ENCODE measurements at regions not wholly inside any gene's neighbourhood (a gene's known extent, or its start where the extent isn't known, plus 50 kb on each side); places are given as distances from the start of the nearest gene placed in this dataset.

DNA sequence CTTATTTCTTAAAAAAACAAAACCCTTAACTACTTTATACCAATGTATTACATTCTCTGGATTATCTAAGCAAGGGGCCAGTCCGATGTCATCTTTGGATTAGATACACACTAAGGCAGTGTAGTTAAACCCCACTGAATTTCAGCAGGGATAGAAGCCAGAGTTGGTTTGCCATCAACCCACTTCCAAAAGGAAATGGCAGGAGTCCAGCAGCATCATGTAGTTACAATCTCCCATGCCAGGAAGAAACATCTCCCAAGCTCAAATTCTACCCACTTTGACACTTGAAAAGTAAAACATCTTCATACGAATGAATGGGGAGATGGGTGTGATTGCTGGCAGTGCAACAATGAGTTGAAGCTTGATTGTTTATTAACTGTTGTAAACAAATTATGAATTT, 203.5 kb upstream of the PLXNC1 start:
- no peaks in the 10 kb centered on the region for H3K27me3 ChIP-seq (ENCODE audit: insufficient read depth, low read length)
- no peaks in the 10 kb centered on the region for H4K20me1 ChIP-seq (ENCODE audit: insufficient read depth, low read length)
- no peaks in the 10 kb centered on the region for H3K9me3 ChIP-seq (ENCODE audit: low read length)
- no peaks in the 10 kb centered on the region for H3K4me1 ChIP-seq (ENCODE audit: insufficient read depth, low read length, severe bottlenecking)
- no peaks in the 10 kb centered on the region for H3K36me3 ChIP-seq (ENCODE audit: insufficient read depth, low read length)
- TF ChIP-seq, protein P1, sequence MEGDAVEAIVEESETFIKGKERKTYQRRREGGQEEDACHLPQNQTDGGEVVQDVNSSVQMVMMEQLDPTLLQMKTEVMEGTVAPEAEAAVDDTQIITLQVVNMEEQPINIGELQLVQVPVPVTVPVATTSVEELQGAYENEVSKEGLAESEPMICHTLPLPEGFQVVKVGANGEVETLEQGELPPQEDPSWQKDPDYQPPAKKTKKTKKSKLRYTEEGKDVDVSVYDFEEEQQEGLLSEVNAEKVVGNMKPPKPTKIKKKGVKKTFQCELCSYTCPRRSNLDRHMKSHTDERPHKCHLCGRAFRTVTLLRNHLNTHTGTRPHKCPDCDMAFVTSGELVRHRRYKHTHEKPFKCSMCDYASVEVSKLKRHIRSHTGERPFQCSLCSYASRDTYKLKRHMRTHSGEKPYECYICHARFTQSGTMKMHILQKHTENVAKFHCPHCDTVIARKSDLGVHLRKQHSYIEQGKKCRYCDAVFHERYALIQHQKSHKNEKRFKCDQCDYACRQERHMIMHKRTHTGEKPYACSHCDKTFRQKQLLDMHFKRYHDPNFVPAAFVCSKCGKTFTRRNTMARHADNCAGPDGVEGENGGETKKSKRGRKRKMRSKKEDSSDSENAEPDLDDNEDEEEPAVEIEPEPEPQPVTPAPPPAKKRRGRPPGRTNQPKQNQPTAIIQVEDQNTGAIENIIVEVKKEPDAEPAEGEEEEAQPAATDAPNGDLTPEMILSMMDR (IDR thresholded peaks at IDR 0.05; ENCODE audit: low read length), result no peak
- no peak for TF ChIP-seq EZH2 (IDR thresholded peaks at IDR 0.05; ENCODE audit: borderline replicate concordance, low read length)
- no peak overlapping the region for H3K27ac ChIP-seq (ENCODE audit: low read depth, low read length, poor library complexity, severe bottlenecking)
- no peaks in the 10 kb centered on the region for H3K79me2 ChIP-seq (ENCODE audit: insufficient read depth, low read length)
- H2AFZ ChIP-seq (ENCODE audit: low read length), result no peak overlapping the region
- no peak overlapping the region for H3K4me2 ChIP-seq (ENCODE audit: low read length)
- H3K4me3 ChIP-seq (ENCODE audit: low read depth, low read length, poor library complexity, severe bottlenecking), result no peak overlapping the region
- H3F3A ChIP-seq (ENCODE audit: insufficient read depth, low read length), result no peaks in the 10 kb centered on the region
- H3K9me2 ChIP-seq (ENCODE audit: low read depth, low read length), result no peaks in the 10 kb centered on the region
- no peak overlapping the region for H3K9ac ChIP-seq (ENCODE audit: low read length)

DNA sequence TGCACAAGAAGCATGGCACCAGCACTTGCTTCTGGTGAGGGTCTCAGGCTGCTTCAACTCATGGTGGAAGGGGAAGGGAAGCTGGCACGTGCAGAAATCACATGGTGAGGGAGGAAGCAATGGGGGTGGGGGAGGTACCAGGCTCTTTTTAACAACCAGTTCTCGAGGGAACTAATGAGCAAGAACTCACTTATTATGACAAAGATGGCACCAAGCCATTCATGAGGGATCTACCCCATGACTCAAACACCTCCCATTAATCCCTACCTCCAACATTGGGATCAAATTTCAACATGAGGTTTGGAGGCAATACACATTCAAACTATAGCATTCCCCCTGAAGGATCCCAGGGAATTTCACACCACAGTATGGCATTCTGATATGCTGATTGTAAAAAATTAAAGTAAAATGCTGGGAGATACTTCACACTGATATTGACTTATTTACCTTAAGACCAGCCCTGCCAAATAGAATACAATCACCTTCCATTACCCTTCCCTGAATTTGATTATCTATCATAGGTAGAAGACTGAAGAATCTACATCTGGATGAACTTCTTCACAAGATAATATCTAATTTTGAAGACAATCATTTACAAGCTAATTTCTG, 201.7 kb upstream of the PLXNC1 start:
- TF ChIP-seq EZH2 (IDR thresholded peaks at IDR 0.05; ENCODE audit: borderline replicate concordance, low read length), result no peak
- TF ChIP-seq, protein P1 (IDR thresholded peaks at IDR 0.05; ENCODE audit: low read length), result no peak
- H3K27ac ChIP-seq (ENCODE audit: low read depth, low read length, poor library complexity, severe bottlenecking), result no peak overlapping the region

DNA sequence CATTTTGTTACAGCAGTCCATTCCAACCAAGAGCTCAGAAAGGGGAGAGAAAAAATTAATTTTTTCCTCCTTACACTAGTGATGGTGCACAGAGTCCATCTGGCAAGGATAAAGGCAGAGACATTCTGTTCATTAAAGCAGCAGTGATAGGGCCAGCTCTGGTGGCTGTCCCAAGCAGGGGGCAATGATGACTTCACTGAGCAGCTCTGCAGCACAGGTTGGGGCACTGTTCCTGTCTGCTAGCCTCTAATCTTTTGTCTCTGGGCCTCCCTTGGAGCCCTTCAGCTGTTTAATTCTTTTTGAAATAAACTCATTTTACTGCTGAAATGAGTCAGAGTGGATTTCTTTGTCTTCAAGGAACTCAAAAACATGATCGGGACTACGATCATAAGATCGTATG, 200.9 kb upstream of the PLXNC1 start:
- no peak overlapping the region for H3K9ac ChIP-seq (ENCODE audit: low read length)
- TF ChIP-seq EZH2 (IDR thresholded peaks at IDR 0.05; ENCODE audit: borderline replicate concordance, low read length), result no peak
- TF ChIP-seq, protein P1 (IDR thresholded peaks at IDR 0.05; ENCODE audit: low read length), result no peak
- no peaks in the 10 kb centered on the region for H4K20me1 ChIP-seq (ENCODE audit: insufficient read depth, low read length)
- no peak overlapping the region for H3K27ac ChIP-seq (ENCODE audit: low read depth, low read length, poor library complexity, severe bottlenecking)
- H3K4me3 ChIP-seq (ENCODE audit: low read depth, low read length, poor library complexity, severe bottlenecking), result no peak overlapping the region
- no peaks in the 10 kb centered on the region for H3K27me3 ChIP-seq (ENCODE audit: insufficient read depth, low read length)
- H3F3A ChIP-seq (ENCODE audit: insufficient read depth, low read length), result no peaks in the 10 kb centered on the region
- no peaks in the 10 kb centered on the region for H3K9me2 ChIP-seq (ENCODE audit: low read depth, low read length)
- no peak overlapping the region for H2AFZ ChIP-seq (ENCODE audit: low read length)
- H3K79me2 ChIP-seq (ENCODE audit: insufficient read depth, low read length), result no peaks in the 10 kb centered on the region
- no peaks in the 10 kb centered on the region for H3K36me3 ChIP-seq (ENCODE audit: insufficient read depth, low read length)
- H3K9me3 ChIP-seq (ENCODE audit: low read length), result no peaks in the 10 kb centered on the region
- no peaks in the 10 kb centered on the region for H3K4me1 ChIP-seq (ENCODE audit: insufficient read depth, low read length, severe bottlenecking)
- H3K4me2 ChIP-seq (ENCODE audit: low read length), result no peak overlapping the region

More for the DNA sequence above, 201.7 kb upstream of the PLXNC1 start:
- H2AFZ ChIP-seq (ENCODE audit: low read length), result no peak overlapping the region
- H3K36me3 ChIP-seq (ENCODE audit: insufficient read depth, low read length), result no peaks in the 10 kb centered on the region
- no peaks in the 10 kb centered on the region for H3K27me3 ChIP-seq (ENCODE audit: insufficient read depth, low read length)
- no peak overlapping the region for H3K4me2 ChIP-seq (ENCODE audit: low read length)
- H3K4me3 ChIP-seq (ENCODE audit: low read depth, low read length, poor library complexity, severe bottlenecking), result no peak overlapping the region
- H3F3A ChIP-seq (ENCODE audit: insufficient read depth, low read length), result no peaks in the 10 kb centered on the region
- H3K9me3 ChIP-seq (ENCODE audit: low read length), result no peaks in the 10 kb centered on the region
- H4K20me1 ChIP-seq (ENCODE audit: insufficient read depth, low read length), result no peaks in the 10 kb centered on the region
- H3K9ac ChIP-seq (ENCODE audit: low read length), result no peak overlapping the region
- no peaks in the 10 kb centered on the region for H3K4me1 ChIP-seq (ENCODE audit: insufficient read depth, low read length, severe bottlenecking)
- H3K79me2 ChIP-seq (ENCODE audit: insufficient read depth, low read length), result no peaks in the 10 kb centered on the region
- H3K9me2 ChIP-seq (ENCODE audit: low read depth, low read length), result no peaks in the 10 kb centered on the region
